ENCODE measurements at regions not wholly inside any gene's neighbourhood (a gene's known extent, or its start where the extent isn't known, plus 50 kb on each side); places are given as distances from the start of the nearest gene placed in this dataset.

DNA sequence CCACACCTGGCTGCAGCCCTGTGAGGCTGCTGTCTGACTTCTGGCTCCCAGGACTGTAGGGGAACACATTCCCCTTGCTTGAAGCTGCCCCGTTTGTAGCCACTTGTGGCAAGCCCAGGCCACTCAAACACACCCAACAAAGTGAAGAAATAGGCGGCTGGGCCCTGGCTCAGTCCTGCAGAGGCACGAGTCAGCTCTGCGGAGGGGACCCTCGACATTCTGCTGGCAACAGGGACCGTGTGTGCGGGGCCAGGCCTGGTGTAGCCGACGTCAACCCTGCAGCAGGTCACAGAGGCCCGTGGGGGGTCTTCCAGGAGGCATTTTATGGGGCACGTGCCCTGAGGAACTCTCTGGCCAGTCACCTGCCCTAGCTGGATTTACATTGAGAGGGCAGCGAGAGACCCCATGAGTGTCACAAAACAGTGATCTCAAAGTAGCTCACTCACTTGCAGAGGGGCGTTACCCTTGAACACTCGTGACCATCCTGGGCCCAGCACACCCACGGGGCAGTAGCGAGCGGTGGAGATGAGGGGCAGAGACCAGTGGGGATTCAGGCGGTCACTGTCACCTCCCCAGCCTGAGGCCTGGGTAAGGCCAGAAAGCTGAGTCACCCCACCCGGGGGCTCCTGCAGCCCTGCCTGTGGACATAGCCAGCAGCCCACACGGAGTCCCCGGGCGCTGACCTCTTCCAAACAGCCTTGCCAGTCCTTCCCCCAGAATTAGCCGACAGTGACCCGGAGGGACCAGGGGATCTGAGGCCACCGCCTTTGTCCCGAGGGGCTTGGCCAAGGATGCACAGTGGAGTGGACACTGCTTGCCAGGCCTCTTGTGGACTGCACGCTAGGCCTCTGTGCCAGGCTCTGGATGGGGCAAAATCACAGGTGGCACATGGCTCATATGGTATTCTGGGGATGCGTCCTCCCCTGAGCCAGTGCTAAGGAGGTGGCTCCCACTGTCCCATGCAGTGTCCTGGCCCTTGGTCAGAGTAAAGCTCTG is 139.5 kb downstream of the CTTN start:
- DNase-seq, result no peak

DNA sequence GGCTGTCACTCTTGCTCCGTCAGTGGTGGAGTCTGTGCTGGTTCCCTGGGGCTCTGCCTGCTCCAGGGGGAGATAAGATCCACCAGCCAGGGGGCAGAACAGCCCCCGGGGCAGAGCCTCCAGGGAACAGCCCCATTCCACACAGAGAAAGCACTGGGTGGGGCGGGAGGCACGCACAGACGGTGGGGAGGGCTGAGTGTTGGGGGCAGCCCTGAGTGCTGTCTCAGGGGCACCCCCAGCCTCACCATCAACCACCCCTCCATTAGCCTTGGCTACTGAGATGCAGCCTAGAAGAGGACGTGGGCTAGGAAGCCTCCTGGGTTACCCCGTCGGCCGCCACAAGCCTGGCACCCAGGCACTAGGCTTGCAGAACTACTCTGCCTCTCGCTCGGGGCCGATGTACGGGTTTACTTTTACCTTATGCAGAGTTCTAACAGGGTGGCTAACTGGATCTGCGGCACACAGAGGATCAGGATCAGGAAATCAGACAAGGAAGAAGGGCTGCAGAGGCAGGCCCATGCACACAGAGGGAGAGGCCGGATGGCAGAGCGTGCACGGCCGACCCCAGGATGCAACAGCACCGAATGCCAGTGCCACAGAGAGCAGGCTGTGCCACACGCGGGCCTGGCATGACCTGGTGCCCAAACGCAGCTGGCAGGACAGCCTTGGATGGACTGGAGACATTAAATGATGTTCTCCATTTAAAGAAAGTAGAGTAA is 140.5 kb downstream of the CTTN start:
- DNase-seq, result no peak

DNA sequence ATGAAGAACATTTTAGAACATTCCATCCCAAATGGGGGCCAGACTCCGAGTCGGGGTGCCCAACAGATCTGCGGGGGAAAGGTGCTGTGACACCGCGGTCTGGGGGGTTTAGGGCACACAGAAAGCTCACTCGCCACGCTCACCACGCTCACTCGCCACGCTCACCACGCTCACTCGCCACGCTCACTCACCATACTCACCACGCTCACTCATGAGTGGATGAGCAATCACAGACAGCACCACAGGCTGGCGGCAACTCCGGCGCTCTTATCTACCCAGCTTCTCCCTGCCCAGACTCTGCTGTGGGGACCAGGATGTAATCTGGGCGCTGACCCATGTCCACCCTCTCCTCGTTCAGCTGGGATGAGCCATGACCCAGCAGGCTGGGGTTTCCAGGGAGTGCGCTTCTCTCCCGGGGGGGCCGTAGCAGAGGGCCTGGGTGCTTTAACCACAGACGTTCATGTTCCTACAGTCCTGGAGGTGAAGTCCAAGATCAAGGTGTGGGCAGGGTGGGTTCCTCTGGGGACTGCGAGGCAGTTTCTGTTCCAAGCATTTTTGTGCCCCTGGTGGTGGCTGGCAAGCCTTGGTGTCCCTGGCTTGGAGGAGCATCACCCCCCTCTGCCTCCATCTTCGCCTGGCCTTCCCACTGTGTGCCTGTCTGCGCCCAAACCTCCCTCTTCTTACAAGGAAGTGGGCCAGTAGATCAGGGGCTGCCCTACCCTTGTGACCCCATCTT is 141.2 kb downstream of the CTTN start:
- DNase-seq, result no peak

DNA sequence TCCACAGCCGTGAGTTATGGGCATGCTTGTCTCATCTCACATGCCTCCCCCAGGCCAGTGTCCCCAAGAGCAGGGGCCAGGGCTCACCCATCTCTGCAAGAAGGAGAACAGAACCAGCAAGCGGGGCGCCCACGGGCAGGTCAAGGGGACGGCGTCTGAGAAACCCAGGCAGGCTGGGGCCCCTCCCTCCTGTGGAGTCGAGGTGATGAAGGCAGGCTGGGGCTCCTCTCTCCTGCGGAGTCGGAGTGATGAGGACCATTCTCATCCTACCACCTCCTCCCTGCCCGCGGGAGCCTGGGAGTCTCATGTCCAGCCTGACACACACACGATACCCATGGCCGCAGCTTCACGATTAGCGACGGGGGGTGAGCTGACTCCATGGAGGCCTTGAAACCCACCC is 141.9 kb downstream of the CTTN start:
- no peak for DNase-seq

DNA sequence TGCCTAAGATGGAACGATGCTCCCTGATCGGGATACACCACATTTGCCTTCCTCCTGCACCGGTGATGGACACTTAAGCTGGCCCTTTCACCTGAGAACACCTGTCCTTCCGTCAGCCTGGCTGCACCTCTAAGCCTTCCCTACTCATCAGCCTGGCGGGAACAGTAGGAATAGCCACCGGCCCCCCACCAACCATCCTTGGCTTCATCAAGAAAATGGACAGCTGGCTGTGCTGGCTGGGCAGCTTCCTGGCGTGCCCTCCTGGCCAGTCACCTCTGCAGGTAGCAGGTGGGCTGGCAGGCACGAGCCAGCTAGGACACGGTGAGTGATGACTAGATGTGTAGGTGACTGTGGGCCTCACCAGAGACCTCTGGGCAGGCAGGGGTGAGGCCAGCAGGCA is 142.8 kb downstream of the CTTN start:
- DNase-seq, result no peak

DNA sequence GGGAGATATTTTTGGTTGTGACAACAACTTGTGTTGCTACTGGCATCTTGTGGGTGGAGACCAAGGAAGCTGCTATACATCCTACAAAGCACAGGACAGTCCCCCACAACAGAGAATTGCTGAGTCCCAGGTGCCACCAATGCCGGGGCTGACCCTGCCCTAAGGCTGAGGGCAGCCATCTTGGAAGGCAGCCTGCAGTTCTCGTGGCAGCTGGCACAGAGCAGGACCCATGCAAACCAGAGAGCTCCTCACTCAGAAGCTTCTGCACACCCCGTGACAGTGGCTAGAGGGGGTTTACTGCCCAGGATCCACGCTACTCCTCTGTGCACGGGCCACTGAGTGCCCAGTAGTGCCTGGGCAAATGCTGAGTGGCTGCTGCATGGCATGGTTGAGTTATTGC is 143.4 kb downstream of the CTTN start:
- DNase-seq, result no peak

DNA sequence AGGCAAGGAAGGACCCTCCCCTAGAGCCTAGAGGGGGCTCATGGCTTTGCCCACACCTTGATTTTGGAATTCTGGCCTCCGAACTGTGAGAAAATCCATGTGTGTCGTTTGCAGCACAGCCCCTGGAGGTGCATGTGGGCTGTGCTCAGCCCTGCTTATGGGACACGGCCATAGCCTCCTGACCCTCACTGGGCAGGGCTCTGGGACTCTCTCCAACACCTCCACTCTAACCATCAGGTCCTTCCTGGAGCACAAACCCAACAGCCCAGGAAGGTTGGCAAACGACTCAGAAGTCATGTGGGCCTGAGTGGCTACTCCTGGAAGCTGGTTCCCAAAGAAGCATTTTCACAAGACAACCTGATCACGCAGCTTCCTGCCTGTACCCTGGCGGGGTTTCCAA is 144.1 kb downstream of the CTTN start:
- DNase-seq, result no peak

DNA sequence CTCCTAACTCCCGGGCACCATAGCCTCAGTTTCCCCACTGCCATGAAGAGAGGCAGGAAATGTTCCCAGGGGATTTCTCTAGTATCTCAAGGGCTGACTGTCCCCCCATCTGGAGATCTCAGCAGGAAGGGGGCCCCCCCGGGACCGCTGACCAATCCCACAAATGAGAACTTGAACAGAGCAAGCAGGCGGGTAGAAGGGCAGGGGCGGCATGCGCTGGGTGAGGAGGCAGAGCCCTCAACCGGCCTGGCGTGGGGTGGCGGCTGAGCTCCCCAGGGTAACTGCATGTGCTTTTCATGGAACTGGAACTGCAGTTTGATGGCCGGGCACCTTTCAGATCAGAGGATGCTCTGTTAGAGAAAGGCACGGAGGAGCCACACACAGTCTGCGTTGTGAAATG is 144.5 kb downstream of the CTTN start:
- no peak for DNase-seq

DNA sequence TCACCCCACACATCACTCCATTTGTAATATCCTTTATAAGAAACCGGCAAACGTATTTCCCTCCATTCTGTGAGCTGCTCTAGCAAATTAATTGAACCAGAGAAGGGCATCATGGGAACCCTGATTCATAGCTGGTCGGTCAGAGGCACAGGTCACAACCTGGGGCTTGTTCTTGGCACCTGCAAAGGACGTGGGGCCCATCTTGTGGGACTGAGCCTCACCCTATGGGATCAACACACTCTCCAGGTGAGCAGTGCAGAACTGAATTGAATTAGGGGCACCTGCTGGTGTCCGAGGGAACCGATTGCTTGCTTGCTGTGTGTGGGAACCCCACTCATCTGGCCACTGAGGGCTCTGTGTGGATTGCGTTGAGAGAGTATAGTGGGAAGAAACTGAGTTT is 145.3 kb downstream of the CTTN start:
- DNase-seq, result no peak

DNA sequence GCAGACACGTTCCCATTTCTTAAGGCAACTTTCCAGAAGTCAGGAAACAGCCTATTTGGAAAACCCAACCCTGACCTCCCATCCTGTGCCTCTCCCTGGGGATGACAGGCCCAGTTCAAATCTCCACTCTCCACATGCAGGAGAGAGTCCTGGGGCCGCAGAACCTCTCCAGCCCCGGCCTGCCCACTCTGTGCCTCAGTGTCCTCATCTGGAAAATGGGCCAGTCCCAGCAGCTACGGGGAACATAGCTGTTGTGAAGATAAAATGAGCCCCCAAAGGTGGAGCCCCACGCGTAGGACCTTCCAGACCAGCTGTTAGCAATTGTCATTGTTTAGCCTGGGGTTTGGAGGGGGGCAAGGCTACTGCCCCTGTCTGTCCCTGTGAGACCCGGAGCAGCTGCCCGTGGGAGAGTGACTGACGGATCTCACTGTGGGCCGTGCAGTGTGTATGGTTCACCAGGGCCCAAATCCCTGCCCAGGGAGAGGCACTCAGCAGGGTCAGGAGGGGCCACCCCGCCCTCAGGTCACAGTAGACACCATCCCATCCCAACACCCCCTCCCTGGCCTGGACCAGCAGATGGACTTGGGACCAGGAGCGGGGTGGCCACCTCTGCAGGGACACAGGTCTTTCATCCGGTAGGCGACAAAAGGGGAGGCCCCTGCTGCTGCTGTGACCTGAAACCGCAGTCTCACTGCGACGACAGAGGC is 145.9 kb downstream of the CTTN start:
- DNase-seq, result no peak

DNA sequence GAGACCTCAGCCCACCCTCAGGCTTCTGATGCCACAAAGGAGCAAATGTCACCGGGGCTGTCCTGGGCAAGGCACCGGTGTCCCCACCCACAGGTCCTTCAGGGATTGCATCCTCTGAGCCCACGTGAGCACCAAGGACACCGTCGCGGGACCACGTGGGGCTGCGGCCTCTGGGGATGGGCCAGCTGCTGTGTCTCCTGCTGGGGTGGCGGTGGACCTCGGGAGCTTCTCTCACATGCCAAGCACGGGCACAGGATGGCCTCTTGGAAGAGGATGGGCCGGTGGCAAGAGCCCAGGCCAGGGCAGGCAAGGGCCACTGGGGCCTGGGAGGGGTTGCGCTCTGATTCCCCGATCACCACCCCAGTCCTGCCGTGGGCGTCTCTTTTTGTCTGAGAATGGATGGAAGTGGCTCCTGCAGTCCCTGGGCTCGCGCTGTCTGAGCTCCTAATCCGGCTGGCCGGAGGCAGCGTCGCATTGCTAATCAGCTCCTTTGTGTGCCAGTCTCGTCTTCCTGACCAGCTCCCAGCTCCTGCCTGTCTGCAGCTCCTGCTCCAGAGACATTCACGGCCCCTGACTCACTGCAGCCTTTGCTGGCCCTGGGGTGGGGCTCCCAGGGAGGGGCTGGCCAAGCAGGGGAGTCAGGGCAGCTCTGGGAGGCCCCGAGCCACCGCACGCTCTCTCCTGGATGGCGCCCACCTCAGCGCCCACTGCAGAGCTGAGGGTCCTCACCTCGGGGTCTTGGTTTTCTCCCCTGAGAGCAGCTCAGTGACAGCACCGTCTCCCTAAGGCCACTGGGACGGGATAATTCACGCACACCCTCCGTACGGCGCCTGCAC is 146.7 kb downstream of the CTTN start:
- DNase-seq, result no peak

DNA sequence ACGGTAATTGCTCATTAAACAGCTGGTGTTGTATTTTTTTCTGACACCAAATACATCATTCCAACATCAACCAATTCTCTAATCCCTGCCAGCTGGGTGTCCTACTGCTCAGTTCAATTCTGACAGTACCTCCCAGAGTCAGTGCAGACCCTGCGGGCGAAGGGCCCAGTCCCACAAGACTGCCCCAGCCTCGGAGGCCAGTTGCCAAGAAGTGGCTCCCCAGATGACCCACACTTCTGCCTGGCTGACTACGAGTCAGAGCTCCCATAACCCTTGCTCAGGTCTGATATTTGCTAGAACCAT is 147.2 kb downstream of the CTTN start:
- no peak for DNase-seq

DNA sequence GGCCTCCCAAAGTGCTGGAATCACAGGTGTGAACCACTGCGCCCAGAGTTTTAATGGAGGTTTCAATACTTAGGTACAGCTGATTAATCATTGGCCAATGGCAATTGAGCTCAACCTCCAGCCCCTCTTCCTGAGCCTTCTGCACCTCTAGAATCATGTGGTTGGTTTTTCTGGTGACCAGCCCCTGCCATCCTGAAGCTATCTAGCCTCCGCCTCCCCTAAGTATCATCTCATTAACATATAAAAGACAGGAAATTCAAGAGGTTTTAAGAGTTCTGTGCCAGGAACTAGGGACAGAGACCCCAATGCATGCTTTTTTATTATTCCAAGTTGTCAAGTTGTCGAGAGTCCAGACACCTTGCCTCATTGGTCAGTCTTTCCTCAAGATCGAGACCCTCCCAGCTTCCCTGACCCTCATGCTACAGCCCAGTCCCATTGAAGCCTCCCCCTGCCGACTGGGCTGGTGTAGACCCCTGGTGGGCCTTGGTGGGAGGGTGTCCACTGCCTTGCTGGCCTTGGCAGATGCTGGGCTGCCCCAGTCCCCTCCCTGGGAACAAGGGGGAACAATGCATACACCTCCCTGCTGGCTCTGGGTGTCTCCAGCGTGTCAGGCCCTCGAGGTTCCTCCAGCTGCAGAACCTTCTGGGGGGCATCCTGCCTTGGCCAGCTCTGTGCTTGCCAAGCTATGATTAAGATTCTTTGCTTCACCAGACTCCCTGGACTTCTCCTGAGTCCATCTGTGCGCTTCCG is 148.0 kb downstream of the CTTN start:
- no peak for DNase-seq

DNA sequence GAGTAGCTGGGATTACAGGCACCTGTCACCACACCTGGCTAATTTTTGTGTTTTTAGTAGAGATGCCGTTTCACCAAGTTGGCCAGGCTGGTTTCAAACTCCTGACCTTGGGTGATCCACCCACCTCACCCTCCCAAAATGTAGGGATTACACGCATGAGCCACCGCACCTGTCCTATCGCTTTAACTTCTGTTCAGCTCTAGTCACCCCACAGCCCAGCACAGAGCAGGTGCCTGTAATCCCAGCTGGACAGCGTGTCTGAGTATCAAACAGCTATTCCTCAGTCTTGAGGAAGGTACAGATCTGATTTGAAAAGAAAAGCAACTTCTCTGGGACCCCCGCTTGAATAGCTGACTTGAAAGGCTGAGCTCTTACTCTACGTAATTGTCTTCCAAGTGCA is 149.1 kb downstream of the CTTN start:
- no peak for DNase-seq

DNA sequence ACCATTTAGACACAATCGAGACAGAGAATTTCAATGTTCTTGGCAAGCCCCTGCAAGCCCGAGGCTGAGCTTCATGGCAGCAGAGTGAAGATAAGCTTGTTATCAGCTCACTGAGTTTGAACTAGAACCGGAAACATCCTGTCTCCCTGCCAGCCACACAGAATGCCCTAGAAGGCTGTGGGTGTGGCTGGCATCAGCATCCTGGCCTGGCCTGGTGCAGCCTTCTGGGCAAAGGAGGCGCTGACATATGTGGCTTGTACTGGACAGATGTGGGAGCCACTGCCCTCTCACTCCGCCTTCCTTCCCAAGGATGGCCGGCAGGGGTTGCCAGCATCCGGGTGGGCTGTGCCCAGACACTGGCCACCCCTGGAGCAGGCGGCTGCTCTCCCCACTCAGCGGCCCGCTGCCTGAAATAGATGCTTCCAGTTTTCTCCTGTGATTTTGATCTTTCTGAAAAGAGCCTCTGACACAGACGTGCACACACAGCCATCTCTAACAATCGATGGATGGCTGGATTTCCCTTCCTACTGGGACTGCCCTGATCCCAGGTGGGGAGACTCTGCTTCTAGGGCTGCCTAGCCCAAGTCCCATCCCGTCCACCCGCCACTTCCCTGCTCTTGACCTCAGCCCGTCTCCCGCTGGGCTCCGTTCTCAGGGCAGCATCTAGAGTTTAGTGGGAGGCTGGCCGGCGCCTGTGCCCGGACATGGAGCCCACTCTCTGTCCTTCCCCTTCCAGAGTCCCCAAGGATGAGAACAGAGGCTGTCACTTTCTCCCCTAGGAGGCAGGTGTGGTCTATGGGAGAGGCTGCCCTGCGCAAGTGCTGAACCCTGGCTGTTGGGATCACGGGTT is 149.7 kb downstream of the CTTN start:
- DNase-seq, result no peak

DNA sequence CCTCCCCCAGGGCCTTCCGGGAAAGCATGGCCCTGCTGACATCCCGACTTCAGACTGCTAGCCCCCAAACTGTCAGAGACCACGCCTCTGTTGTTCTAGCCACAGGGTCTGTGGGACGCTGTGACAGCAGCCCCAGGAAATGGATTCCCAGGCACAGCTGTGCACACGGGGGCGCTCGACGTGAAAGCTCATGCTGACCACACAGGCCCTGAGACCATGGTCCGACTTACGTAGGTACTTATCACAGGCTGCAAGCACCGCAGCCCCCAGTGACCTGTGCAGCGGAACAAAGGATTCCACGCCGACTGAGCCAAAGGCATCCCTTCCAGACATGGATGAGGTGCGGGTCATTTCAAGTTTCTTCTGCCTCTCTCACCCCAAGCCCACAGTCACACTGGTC is 150.6 kb downstream of the CTTN start:
- no peak for DNase-seq

DNA sequence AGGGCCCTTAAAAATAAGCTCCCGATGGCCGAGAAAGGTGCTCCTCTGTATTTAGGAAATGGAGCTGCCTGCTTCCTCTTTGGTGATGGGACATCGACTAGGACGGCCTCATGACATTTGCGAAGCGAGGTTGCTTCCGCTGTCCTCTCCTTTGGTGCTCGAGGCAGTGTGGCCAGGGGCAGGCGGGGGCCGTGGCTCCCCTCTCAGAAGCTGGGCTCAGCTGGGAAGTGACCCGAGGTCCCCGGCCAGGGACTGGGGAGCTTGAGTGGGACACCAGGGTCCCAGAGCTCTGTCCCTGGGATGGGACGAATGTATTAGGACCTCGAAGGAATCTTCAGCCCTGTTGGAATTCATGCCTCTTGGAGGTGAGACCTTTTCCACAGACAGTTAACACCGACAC is 151.1 kb downstream of the CTTN start:
- no peak for DNase-seq

DNA sequence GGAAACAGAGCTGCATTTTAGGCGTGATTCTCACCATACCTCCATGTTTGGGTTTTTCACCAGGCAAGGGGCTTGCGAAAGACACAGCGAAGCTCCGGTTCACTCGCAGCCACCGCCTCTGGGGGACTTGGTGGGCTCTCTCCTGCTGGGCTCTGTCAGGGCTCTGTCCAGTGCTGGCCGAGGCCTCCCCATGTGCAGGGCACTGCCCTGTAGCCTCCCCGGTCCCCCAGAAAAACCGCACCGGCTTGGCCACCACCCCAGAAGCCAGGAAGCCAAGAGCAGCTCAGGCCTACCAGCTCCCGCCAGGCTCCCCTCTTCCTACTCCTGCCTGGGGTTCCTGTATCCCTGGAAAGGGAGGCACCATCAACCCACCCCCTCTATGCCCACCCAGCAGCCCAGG is 151.5 kb downstream of the CTTN start:
- no peak for DNase-seq

DNA sequence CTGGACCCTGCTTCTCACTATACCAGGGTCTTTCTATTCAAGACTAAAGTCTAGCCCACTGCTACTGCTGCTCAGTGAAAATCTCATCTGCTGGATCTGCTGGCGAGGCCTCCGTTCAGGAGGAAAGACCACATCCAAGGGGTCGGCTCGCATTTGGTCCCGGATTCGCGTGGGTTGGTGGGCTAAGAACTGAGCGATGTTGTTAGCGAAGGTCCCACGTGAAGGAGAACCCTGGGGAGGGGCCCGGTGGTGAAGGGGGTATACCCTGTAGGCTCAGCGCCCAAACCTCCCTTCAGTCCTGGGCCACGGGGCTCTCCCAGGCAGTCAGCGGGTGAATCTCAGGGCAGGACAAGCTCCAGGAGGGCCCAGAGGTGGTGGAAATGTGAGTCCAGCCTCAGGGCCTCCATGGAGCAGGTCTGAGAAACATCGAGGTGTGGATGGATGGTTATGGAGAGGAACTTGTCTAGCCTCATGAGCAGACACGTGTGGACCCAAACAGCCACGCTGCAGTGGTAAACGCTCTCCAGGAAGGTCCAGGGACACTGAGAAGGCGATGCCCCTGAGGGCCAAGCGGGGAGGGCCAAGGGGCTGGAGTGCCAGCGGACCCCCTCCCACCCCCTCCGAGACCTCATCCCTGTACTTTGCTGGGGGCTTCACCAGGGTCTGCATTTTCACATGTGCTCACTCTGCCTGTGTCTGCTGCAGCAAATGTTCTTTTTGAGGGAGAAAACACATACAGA is 152.3 kb downstream of the CTTN start:
- no peak for DNase-seq
